Stimulated activated CD8-positive, alpha-beta memory T cell treated with anti-CD3 and anti-CD28 coated beads, Interleukin-7, amount 100 ng/mL, for 4 hours (primary cell): ENCODE measurements at regions not wholly inside any gene's neighbourhood (a gene's known extent, or its start where the extent isn't known, plus 50 kb on each side); places are given as distances from the start of the nearest gene placed in this dataset.

Source experiments
- DNase-seq, 2 donors: peaks; one replicate each; pipeline ENCODE4 v3.0.0-alpha.2; 2020; ENCODE audit warnings: low read depth in 2 of 2

GRCh38 chr20:24334830-24335229, 134.6 kb upstream of the SYNDIG1 start:
- no peak for DNase-seq

- no peak for DNase-seq
Measured at GRCh38 chr20:24332956-24333355, 136.5 kb upstream of the SYNDIG1 start.

GRCh38 chr20:24331939-24332338, 137.5 kb upstream of the SYNDIG1 start:
- DNase-seq, result no peak

GRCh38 chr20:24328901-24329300, 140.5 kb upstream of the SYNDIG1 start:
- DNase-seq, result no peak

- no peak for DNase-seq
Measured at GRCh38 chr20:24321973-24322372, 147.5 kb upstream of the SYNDIG1 start.

- DNase-seq, result no peak
Measured at GRCh38 chr20:24318569-24319352, 150.7 kb upstream of the SYNDIG1 start.

- DNase-seq, result no peak
Measured at GRCh38 chr20:24317224-24317623, 152.2 kb upstream of the SYNDIG1 start.

- DNase-seq, result no peak
Measured at GRCh38 chr20:24316731-24317130, 152.7 kb upstream of the SYNDIG1 start.

- DNase-seq, result no peak
Measured at GRCh38 chr20:24314053-24314452, 155.4 kb upstream of the SYNDIG1 start.

GRCh38 chr20:24309596-24309995, 159.8 kb upstream of the SYNDIG1 start:
- no peak for DNase-seq

- DNase-seq, result no peak
Measured at GRCh38 chr20:24305371-24305770, 164.1 kb upstream of the SYNDIG1 start.

- DNase-seq, result no peak
Measured at GRCh38 chr20:24304291-24304690, 165.1 kb upstream of the SYNDIG1 start.

- no peak for DNase-seq
Measured at GRCh38 chr20:24303393-24304170, 165.8 kb upstream of the SYNDIG1 start.

GRCh38 chr20:24297993-24298392, 171.4 kb upstream of the SYNDIG1 start:
- no peak for DNase-seq

- no peak for DNase-seq
Measured at GRCh38 chr20:24296477-24297261, 172.8 kb upstream of the SYNDIG1 start.

- no peak for DNase-seq
Measured at GRCh38 chr20:24291014-24291413, 178.4 kb upstream of the SYNDIG1 start.

GRCh38 chr20:24289737-24290481, 179.5 kb upstream of the SYNDIG1 start:
- DNase-seq, result no peak

GRCh38 chr20:24283186-24283585, 186.2 kb upstream of the SYNDIG1 start:
- no peak for DNase-seq

GRCh38 chr20:24277196-24277595, 192.2 kb upstream of the SYNDIG1 start:
- no peak for DNase-seq

GRCh38 chr20:24275946-24276705, 193.3 kb upstream of the SYNDIG1 start:
- DNase-seq, result no peak

GRCh38 chr20:24273251-24273650, 196.2 kb upstream of the SYNDIG1 start:
- DNase-seq, result no peak
